MM.1S (cell line): ENCODE measurements at regions not wholly inside any gene's neighbourhood (a gene's known extent, or its start where the extent isn't known, plus 50 kb on each side); places are given as distances from the start of the nearest gene placed in this dataset.

ENCODE experiments used
- EZH2 ChIP-seq: fragments of 300-600 bp; sonication (generic); optimal IDR thresholded peaks from 2 replicates; pipeline ENCODE3; 2017; ENCODE audit warnings: low read depth, mild to moderate bottlenecking, antibody characterized with exemption, low read length, mixed read lengths
- EZH2phosphoT487 ChIP-seq: fragments of 300-600 bp; sonication (generic); IDR thresholded peaks from 2 replicates; pipeline ENCODE4 v1.6.1; 2018; ENCODE audit warnings: antibody characterized with exemption, low read length
- TF ChIP-seq, protein P1 (sequence below): fragments of 300-600 bp; sonication (generic); IDR thresholded peaks from 2 replicates; pipeline ENCODE4 v1.5.1; 2016; ENCODE audit warnings: antibody characterized with exemption, low read length, mixed read lengths

DNA sequence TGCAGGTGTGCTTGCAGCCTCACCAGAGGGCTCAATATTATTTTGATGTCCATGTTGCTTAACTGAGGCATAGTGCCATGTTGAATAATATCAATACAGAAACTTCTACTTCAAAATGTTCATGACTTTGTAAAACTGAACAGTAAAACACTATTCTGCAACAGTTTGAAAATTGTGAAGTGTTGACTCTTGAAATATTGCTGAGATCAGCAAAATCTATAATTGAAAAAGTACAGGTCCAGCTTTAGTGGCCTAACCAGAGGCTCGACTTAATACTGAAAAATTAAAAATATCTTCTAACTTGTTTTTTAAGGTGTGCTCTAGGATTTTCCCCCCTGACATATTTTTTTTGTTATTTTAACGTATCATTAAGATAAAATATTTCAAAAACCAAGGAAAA is 1460.7 kb downstream of the EFNB2 start:
- no peak for TF ChIP-seq EZH2
- TF ChIP-seq, protein P1, sequence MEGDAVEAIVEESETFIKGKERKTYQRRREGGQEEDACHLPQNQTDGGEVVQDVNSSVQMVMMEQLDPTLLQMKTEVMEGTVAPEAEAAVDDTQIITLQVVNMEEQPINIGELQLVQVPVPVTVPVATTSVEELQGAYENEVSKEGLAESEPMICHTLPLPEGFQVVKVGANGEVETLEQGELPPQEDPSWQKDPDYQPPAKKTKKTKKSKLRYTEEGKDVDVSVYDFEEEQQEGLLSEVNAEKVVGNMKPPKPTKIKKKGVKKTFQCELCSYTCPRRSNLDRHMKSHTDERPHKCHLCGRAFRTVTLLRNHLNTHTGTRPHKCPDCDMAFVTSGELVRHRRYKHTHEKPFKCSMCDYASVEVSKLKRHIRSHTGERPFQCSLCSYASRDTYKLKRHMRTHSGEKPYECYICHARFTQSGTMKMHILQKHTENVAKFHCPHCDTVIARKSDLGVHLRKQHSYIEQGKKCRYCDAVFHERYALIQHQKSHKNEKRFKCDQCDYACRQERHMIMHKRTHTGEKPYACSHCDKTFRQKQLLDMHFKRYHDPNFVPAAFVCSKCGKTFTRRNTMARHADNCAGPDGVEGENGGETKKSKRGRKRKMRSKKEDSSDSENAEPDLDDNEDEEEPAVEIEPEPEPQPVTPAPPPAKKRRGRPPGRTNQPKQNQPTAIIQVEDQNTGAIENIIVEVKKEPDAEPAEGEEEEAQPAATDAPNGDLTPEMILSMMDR = no peak
- TF ChIP-seq EZH2phosphoT487 = no peak
